SK-N-SH (cell line): ENCODE measurements at regions not wholly inside any gene's neighbourhood (a gene's known extent, or its start where the extent isn't known, plus 50 kb on each side); places are given as distances from the start of the nearest gene placed in this dataset.

Experiments used
- CTCF ChIA-PET: fragments of 300-600, 350-600 bp; formaldehyde crosslinking; extraction: SDS; loops from one replicate; lab custom pipeline; 2021; lab: Yijun Ruan, JAX
- POLR2A ChIA-PET: fragments of 350-600 bp; sonication (Branson Sonifier 250); formaldehyde crosslinking; extraction: SDS; loops from one replicate; lab custom pipeline; 2020; ENCODE audit warnings: antibody characterized with exemption, inconsistent platforms; lab: Yijun Ruan, JAX
- DNase-seq: peaks from one replicate; pipeline ENCODE4 v3.0.0; 2012
- H2AFZ ChIP-seq: fragments of 200-600 bp; sonication (generic); 2 replicates; pipeline ENCODE4 v1.8.1; 2016; ENCODE audit warnings: antibody characterized with exemption, mild to moderate bottlenecking, low read depth
- H3F3A ChIP-seq: fragments of 200-600 bp; sonication (generic); replicated peaks from 2 replicates; pipeline ENCODE3; 2016; ENCODE audit warnings: antibody characterized with exemption, mild to moderate bottlenecking; ENCODE audit not compliant: insufficient read depth
- H3K27ac ChIP-seq, 2 experiments: fragments of 200-500 bp in 1 of 2; fragments of 200-600 bp in 1 of 2; sonication (Bioruptor generic) in 1 of 2; sonication (generic), shearing (Covaris generic) in 1 of 2; 2 replicates each; pipeline versions ENCODE4 v1.5.1 to v1.6.1; 2014 to 2016; ENCODE audit warnings: low read depth in 2 of 2, inconsistent platforms in 1 of 2, low read length in 1 of 2, mild to moderate bottlenecking in 1 of 2, mixed read lengths in 1 of 2
- H3K27me3 ChIP-seq: fragments of 200-600 bp; sonication (generic), shearing (Covaris generic); 2 replicates; pipeline ENCODE4 v1.6.1; 2016; ENCODE audit warnings: mixed run types; ENCODE audit not compliant: insufficient read depth
- H3K36me3 ChIP-seq, 2 experiments: fragments of 200-500 bp in 1 of 2; fragments of 200-600 bp in 1 of 2; sonication (Bioruptor generic) in 1 of 2; sonication (generic) in 1 of 2; replicated peaks in 1 of 2; 2 replicates each; pipeline versions ENCODE3 to v1.5.1; 2014 to 2016; ENCODE audit warnings: low read length in 1 of 2, mild to moderate bottlenecking in 1 of 2; ENCODE audit not compliant: insufficient read depth in 2 of 2, control insufficient read depth in 1 of 2
- H3K4me1 ChIP-seq, 2 experiments: fragments of 200-500 bp in 1 of 2; fragments of 200-600 bp in 1 of 2; sonication (Bioruptor generic) in 1 of 2; sonication (generic), shearing (Covaris generic) in 1 of 2; 2 replicates each; pipeline versions ENCODE4 v1.5.1 to v1.6.1; 2014 to 2016; ENCODE audit warnings: low read depth in 1 of 2, low read length in 1 of 2, mixed run types in 1 of 2; ENCODE audit not compliant: insufficient read depth in 2 of 2, control insufficient read depth in 1 of 2
- H3K4me2 ChIP-seq: fragments of 200-600 bp; sonication (generic), shearing (Covaris generic); 2 replicates; pipeline ENCODE4 v1.6.1; 2017; ENCODE audit warnings: mixed run types
- H3K4me3 ChIP-seq, 2 experiments: fragments of 200-500 bp in 1 of 2; fragments of 200-600 bp in 1 of 2; sonication (Bioruptor generic) in 1 of 2; sonication (generic), shearing (Covaris generic) in 1 of 2; 2 replicates each; pipeline versions ENCODE4 v1.5.1 to v1.8.1; 2014 to 2016; ENCODE audit warnings: low read depth in 2 of 2, inconsistent platforms in 1 of 2, low read length in 1 of 2, mild to moderate bottlenecking in 1 of 2, mixed read lengths in 1 of 2, moderate library complexity in 1 of 2
- H3K79me2 ChIP-seq: fragments of 200-600 bp; sonication (generic); 2 replicates; pipeline ENCODE4 v1.8.1; 2017; ENCODE audit warnings: mild to moderate bottlenecking; ENCODE audit not compliant: insufficient read depth
- H3K9ac ChIP-seq: fragments of 200-600 bp; sonication (generic); 2 replicates; pipeline ENCODE4 v1.6.1; 2017; ENCODE audit warnings: mixed run types
- H3K9me2 ChIP-seq: fragments of 200-600 bp; sonication (generic); 2 replicates; pipeline ENCODE4 v1.6.1; 2017; ENCODE audit warnings: mixed run types
- H3K9me3 ChIP-seq: fragments of 200-600 bp; sonication (generic); 2 replicates; pipeline ENCODE4 v1.6.1; 2017; ENCODE audit warnings: mixed run types, mild to moderate bottlenecking, moderate library complexity
- H4K20me1 ChIP-seq: fragments of 200-600 bp; sonication (generic); 2 replicates; pipeline ENCODE4 v1.6.1; 2017; ENCODE audit warnings: mild to moderate bottlenecking, mixed run types; ENCODE audit not compliant: insufficient read depth
- CHD2 ChIP-seq: fragments of 150-350 bp; IDR thresholded peaks from 2 replicates; pipeline ENCODE4 v1.6.1; 2018; ENCODE audit warnings: low read length; ENCODE audit not compliant: partially characterized antibody
- ELF1 ChIP-seq: IDR thresholded peaks from 2 replicates; pipeline ENCODE4 v1.4.0; 2012
- EP300 ChIP-seq, 2 experiments: IDR thresholded peaks; 2 replicates each; pipeline versions ENCODE4 v1.4.0 to v1.6.1; 2012; ENCODE audit warnings: borderline replicate concordance in 1 of 2, low read depth in 1 of 2, low read length in 1 of 2
- EZH2phosphoT487 ChIP-seq: fragments of 200-600 bp; sonication (generic); IDR thresholded peaks from 2 replicates; pipeline ENCODE4 v1.6.1; 2017; ENCODE audit warnings: low read depth, mixed run types, mild to moderate bottlenecking, antibody characterized with exemption, moderate library complexity, borderline replicate concordance
- FOXJ3 ChIP-seq: sonication (generic); formaldehyde crosslinking; IDR thresholded peaks from 2 replicates; pipeline ENCODE4 v1.5.1; 2020; ENCODE audit warnings: mild to moderate bottlenecking, missing genetic modification reagents
- GABPA ChIP-seq: IDR thresholded peaks from 2 replicates; pipeline ENCODE4 v1.4.0; 2012; ENCODE audit warnings: low read depth, mild to moderate bottlenecking
- JUND ChIP-seq: IDR thresholded peaks from 2 replicates; pipeline ENCODE4 v1.4.0; 2012
- MXI1 ChIP-seq: IDR thresholded peaks from 2 replicates; pipeline ENCODE4 v1.6.1; 2012; ENCODE audit warnings: mild to moderate bottlenecking, low read depth, low read length, improper control_type of control experiment
- NRF1 ChIP-seq: IDR thresholded peaks from 2 replicates; pipeline ENCODE4 v1.6.1; 2012; ENCODE audit warnings: low read depth, mild to moderate bottlenecking, low read length
- POLR2AphosphoS5 ChIP-seq: IDR thresholded peaks from 2 replicates; pipeline ENCODE4 v1.6.1; 2012; ENCODE audit warnings: low read depth, low read length
- RCOR1 ChIP-seq: fragments of 150-350 bp; IDR thresholded peaks from 2 replicates; pipeline ENCODE4 v1.6.1; 2017; ENCODE audit warnings: antibody characterized with exemption, low read length
- RXRA ChIP-seq: IDR thresholded peaks from 2 replicates; pipeline ENCODE4 v1.4.0; 2012; ENCODE audit warnings: low read depth, mild to moderate bottlenecking, borderline replicate concordance
- SIN3A ChIP-seq: IDR thresholded peaks from 2 replicates; pipeline ENCODE4 v1.6.1; 2012; ENCODE audit warnings: low read depth, mild to moderate bottlenecking, low read length, moderate library complexity, borderline replicate concordance
- SMC3 ChIP-seq: IDR thresholded peaks from 2 replicates; pipeline ENCODE4 v1.6.1; 2012; ENCODE audit warnings: low read depth, low read length, improper control_type of control experiment
- TAF1 ChIP-seq: IDR thresholded peaks from 2 replicates; pipeline ENCODE4 v1.6.1; 2012; ENCODE audit warnings: low read depth, mild to moderate bottlenecking, low read length, moderate library complexity, borderline replicate concordance
- TCF12 ChIP-seq: IDR thresholded peaks from 2 replicates; pipeline ENCODE4 v1.4.0; 2012
- YY1 ChIP-seq: IDR thresholded peaks from 2 replicates; pipeline ENCODE4 v1.4.0; 2012; ENCODE audit warnings: low read depth, mild to moderate bottlenecking
- WGBS: methylation state at CpG from one replicate; pipeline ENCODE4 v1.1.6; 2017; ENCODE audit warnings: low lambda C conversion rate; 5-methylcytosine and 5-hydroxymethylcytosine counted together
- TF ChIP-seq, protein P1 (sequence below): IDR thresholded peaks from 2 replicates; pipeline ENCODE4 v1.6.1; 2012; ENCODE audit warnings: mild to moderate bottlenecking, low read depth, low read length, moderate library complexity
- TF ChIP-seq, protein P2 (sequence below): fragments of 150-350 bp; IDR thresholded peaks from 2 replicates; pipeline ENCODE4 v1.6.1; 2017; ENCODE audit warnings: antibody characterized with exemption, low read length, low read depth, borderline replicate concordance
- TF ChIP-seq, protein P3 (sequence below): IDR thresholded peaks from 2 replicates; pipeline ENCODE4 v1.4.0; 2012; ENCODE audit warnings: low read depth, borderline replicate concordance
- TF ChIP-seq, protein P4 (sequence below): IDR thresholded peaks from 2 replicates; pipeline ENCODE4 v1.4.0; 2012; ENCODE audit warnings: low read depth

DNA sequence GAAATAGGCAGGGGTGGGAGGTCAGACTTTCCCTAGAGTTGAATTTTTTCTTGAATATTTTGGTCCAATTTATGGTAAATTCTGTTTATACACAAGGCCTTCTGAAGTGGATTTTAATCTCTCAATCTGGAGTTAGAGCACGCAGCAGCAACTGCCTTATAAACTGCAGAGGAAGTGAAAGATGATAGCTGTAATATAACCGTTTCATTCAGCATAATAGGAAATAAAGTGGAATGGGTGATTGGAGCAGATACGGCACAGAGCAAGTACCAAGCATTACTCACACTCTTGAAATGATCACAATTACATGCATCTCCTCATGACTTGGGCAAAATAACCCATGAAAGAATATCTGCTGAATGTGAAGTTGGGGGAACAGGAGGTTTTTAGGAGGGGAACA is 106.8 kb downstream of the ARRDC4 start:
- no peaks in the 10 kb centered on the region for H3K9me2 ChIP-seq
- 0 out of 2 replicates have a peak overlapping the region, but pooled peaks have one; percentile 24 for H2AFZ ChIP-seq
- TF ChIP-seq RCOR1 (no peak), YY1 (no peak), EP300 (IDR thresholded peaks at IDR 0.05; ENCODE audit: borderline replicate concordance in 1 of 2, low read depth in 1 of 2, low read length in 1 of 2) (no peak)
- DNase-seq = no peak
- no peak overlapping the region for H3K4me3 ChIP-seq
- H3K36me3 ChIP-seq = no peaks in the 10 kb centered on the region
- WGBS = 4% methylated on average over 3 of the region's 3 CpGs
- no peaks in the 10 kb centered on the region for H3K27me3 ChIP-seq
- ChIA-PET CTCF (no interaction called here), POLR2A (no interaction called here)
- no peak overlapping the region for H3K9ac ChIP-seq
- H3F3A ChIP-seq = no peaks in the 10 kb centered on the region
- H3K4me1 ChIP-seq = no peaks in the 10 kb centered on the region; a peak in 1 of 4 replicates
- H3K9me3 ChIP-seq = no peaks in the 10 kb centered on the region
- H3K27ac ChIP-seq = peak overlapping the region in 1 of 2 experiments; percentile 28; a peak in 1 of 4 replicates
- H3K4me2 ChIP-seq = peak overlapping the region; percentile 16; the same call in 1 of the 2 replicates
- no peaks in the 10 kb centered on the region for H4K20me1 ChIP-seq
- no peaks in the 10 kb centered on the region for H3K79me2 ChIP-seq

DNA sequence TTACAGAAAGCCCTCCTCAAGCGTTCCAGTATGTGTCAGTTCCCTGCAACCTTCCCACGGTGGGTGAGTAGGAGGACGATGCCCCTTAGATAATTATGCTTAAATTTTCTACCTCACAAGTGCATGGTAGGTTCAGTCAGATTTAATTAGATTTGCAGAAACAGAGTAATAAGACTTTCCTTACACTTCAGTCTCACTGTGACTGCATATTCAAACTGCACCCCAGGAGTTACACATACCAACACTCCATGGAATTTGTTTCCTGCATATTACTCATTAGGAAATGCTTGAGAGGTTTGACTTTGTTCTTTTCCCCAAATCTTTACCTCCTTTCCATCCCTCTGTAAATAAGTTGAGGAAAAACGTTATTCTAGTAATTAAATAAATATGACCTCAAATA is 108.8 kb downstream of the ARRDC4 start:
- Histone ChIP-seq H3K4me1 (no peaks in the 10 kb centered on the region; a peak in 1 of 4 replicates), H4K20me1 (no peaks in the 10 kb centered on the region), H3K9ac (no peak overlapping the region), H3K79me2 (no peaks in the 10 kb centered on the region), H3K4me2 (no peak overlapping the region), H2AFZ (no peak overlapping the region), H3K4me3 (no peak overlapping the region), H3K36me3 (no peaks in the 10 kb centered on the region), H3K27me3 (no peaks in the 10 kb centered on the region), H3F3A (no peaks in the 10 kb centered on the region), H3K9me3 (no peaks in the 10 kb centered on the region), H3K27ac (no peak overlapping the region), H3K9me2 (no peaks in the 10 kb centered on the region)
- WGBS = under 1% methylated on average over 4 of the region's 4 CpGs
- POLR2A ChIA-PET = interaction anchor here (0.6 kb wide), 1 partner anchor 161 kb away, joined by 4 read pairs; no protein-coding TSS in a partner anchor
- DNase-seq = no peak
- TF ChIP-seq CHD2 = no peak
- TF ChIP-seq TAF1 = no peak
- no peak for TF ChIP-seq MXI1
- no peak for TF ChIP-seq EZH2phosphoT487
- TF ChIP-seq TCF12 = no peak
- TF ChIP-seq NRF1 = no peak
- TF ChIP-seq, protein P1, sequence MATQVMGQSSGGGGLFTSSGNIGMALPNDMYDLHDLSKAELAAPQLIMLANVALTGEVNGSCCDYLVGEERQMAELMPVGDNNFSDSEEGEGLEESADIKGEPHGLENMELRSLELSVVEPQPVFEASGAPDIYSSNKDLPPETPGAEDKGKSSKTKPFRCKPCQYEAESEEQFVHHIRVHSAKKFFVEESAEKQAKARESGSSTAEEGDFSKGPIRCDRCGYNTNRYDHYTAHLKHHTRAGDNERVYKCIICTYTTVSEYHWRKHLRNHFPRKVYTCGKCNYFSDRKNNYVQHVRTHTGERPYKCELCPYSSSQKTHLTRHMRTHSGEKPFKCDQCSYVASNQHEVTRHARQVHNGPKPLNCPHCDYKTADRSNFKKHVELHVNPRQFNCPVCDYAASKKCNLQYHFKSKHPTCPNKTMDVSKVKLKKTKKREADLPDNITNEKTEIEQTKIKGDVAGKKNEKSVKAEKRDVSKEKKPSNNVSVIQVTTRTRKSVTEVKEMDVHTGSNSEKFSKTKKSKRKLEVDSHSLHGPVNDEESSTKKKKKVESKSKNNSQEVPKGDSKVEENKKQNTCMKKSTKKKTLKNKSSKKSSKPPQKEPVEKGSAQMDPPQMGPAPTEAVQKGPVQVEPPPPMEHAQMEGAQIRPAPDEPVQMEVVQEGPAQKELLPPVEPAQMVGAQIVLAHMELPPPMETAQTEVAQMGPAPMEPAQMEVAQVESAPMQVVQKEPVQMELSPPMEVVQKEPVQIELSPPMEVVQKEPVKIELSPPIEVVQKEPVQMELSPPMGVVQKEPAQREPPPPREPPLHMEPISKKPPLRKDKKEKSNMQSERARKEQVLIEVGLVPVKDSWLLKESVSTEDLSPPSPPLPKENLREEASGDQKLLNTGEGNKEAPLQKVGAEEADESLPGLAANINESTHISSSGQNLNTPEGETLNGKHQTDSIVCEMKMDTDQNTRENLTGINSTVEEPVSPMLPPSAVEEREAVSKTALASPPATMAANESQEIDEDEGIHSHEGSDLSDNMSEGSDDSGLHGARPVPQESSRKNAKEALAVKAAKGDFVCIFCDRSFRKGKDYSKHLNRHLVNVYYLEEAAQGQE = no peak
- TF ChIP-seq JUND = no peak
- no peak for TF ChIP-seq SIN3A
- TF ChIP-seq FOXJ3 (CRISPR knock-in tag) = no peak
- TF ChIP-seq EP300 (IDR thresholded peaks at IDR 0.05; ENCODE audit: borderline replicate concordance in 1 of 2, low read depth in 1 of 2, low read length in 1 of 2) = no peak
- TF ChIP-seq ELF1 = no peak
- no peak for TF ChIP-seq SMC3
- TF ChIP-seq RXRA = no peak
- no peak for TF ChIP-seq GABPA
- no peak for TF ChIP-seq POLR2AphosphoS5
- TF ChIP-seq, protein P2, sequence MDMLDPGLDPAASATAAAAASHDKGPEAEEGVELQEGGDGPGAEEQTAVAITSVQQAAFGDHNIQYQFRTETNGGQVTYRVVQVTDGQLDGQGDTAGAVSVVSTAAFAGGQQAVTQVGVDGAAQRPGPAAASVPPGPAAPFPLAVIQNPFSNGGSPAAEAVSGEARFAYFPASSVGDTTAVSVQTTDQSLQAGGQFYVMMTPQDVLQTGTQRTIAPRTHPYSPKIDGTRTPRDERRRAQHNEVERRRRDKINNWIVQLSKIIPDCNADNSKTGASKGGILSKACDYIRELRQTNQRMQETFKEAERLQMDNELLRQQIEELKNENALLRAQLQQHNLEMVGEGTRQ = no peak
- TF ChIP-seq, protein P3, sequence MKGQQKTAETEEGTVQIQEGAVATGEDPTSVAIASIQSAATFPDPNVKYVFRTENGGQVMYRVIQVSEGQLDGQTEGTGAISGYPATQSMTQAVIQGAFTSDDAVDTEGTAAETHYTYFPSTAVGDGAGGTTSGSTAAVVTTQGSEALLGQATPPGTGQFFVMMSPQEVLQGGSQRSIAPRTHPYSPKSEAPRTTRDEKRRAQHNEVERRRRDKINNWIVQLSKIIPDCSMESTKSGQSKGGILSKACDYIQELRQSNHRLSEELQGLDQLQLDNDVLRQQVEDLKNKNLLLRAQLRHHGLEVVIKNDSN = no peak
- TF ChIP-seq, protein P4, sequence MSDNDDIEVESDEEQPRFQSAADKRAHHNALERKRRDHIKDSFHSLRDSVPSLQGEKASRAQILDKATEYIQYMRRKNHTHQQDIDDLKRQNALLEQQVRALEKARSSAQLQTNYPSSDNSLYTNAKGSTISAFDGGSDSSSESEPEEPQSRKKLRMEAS = no peak
- CTCF ChIA-PET = no interaction called here
